Thyroid gland (tissue), 4 donors: ENCODE measurements at regions not wholly inside any gene's neighbourhood (a gene's known extent, or its start where the extent isn't known, plus 50 kb on each side); places are given as distances from the start of the nearest gene placed in this dataset.
"Not testable (repeated sequence)": the region's sequence is repeated elsewhere in the genome, so short reads cannot be mapped to it uniquely, and the experiment has no call there.

Experiments
- DNase-seq, 2 donors: peaks; one replicate each; pipeline ENCODE4 v3.0.0-alpha.2; 2019
- H3K27ac ChIP-seq, 3 donors: fragments of 200-600 bp; sonication (generic); 1 replicate in 2 of 3; 2 replicates in 1 of 3; pipeline ENCODE4 v1.5.1; 2016 to 2019; ENCODE audit warnings: mild to moderate bottlenecking in 1 of 3, moderate library complexity in 1 of 3
- H3K27me3 ChIP-seq: fragments of 200-600 bp; sonication (generic); one replicate; pipeline ENCODE4 v1.5.1; 2019
- H3K36me3 ChIP-seq, 2 donors: fragments of 200-600 bp; sonication (generic); one replicate each; pipeline ENCODE4 v1.5.1; 2016 to 2019
- H3K4me1 ChIP-seq, 2 donors: fragments of 200-600 bp; sonication (generic); one replicate each; pipeline ENCODE4 v1.5.1; 2017 to 2019
- H3K4me3 ChIP-seq, 3 donors: fragments of 200-600 bp; sonication (generic); replicated peaks in 1 of 3; 1 replicate in 2 of 3; 2 replicates in 1 of 3; pipeline ENCODE4 v1.5.1; 2016; ENCODE audit warnings: mild to moderate bottlenecking in 1 of 3
- H3K9me3 ChIP-seq: fragments of 200-600 bp; sonication (generic); one replicate; pipeline ENCODE4 v1.5.1; 2017
- CTCF ChIP-seq, 6 experiments: fragments of 200-600 bp in 3 of 6; fragments of 450-650 bp in 3 of 6; sonication (generic) in 3 of 6; IDR thresholded peaks; one replicate each; pipeline ENCODE4 v1.5.1; 2016 to 2019; ENCODE audit warnings: antibody characterized with exemption in 6 of 6, mild to moderate bottlenecking in 2 of 6, inconsistent platforms in 1 of 6, moderate library complexity in 1 of 6
- POLR2A ChIP-seq, 2 donors: fragments of 450-650 bp; IDR thresholded peaks; one replicate each; pipeline ENCODE4 v1.6.1; 2017; ENCODE audit warnings: antibody characterized with exemption in 2 of 2, mild to moderate bottlenecking in 2 of 2, moderate library complexity in 1 of 2
- WGBS, 2 donors: methylation state at CpG; one replicate each; pipeline ENCODE4 v1.1.5; 2017; 5-methylcytosine and 5-hydroxymethylcytosine counted together
- intact Hi-C: fragments of 100-400 bp; cut with DNase I; formaldehyde crosslinking; loops from one replicate; pipeline ENCODE4 v1.15.1; 2023

GRCh38 chr12:33222357-33222756 is 217.3 kb downstream of the SYT10 start:
- intact Hi-C loops: no loop called here
- DNase-seq: no peak
- H3K27me3 ChIP-seq: no peaks in the 10 kb centered on the region
- no peaks in the 10 kb centered on the region for H3K36me3 ChIP-seq
- H3K27ac ChIP-seq: no peak overlapping the region
- no peak overlapping the region for H3K4me3 ChIP-seq
- TF ChIP-seq CTCF (IDR thresholded peaks at IDR 0.05) (no peak), POLR2A (IDR thresholded peaks at IDR 0.05) (no peak)
- WGBS, 2 donors: 88 to 93% methylated on average over 4 of the region's 4 CpGs
- no peaks in the 10 kb centered on the region for H3K4me1 ChIP-seq
- no peaks in the 10 kb centered on the region for H3K9me3 ChIP-seq

GRCh38 chr12:33205981-33206380 is 233.6 kb downstream of the SYT10 start:
- no peaks in the 10 kb centered on the region for H3K27me3 ChIP-seq
- no peak for DNase-seq
- 59 to 69% methylated on average over 2 of the region's 2 CpGs for WGBS, 2 donors
- H3K27ac ChIP-seq: no peak overlapping the region
- H3K4me3 ChIP-seq: no peak overlapping the region
- intact Hi-C loops: no loop called here
- H3K4me1 ChIP-seq: no peaks in the 10 kb centered on the region
- no peaks in the 10 kb centered on the region for H3K36me3 ChIP-seq
- TF ChIP-seq POLR2A (IDR thresholded peaks at IDR 0.05) (no peak), CTCF (IDR thresholded peaks at IDR 0.05) (no peak)
- H3K9me3 ChIP-seq: no peaks in the 10 kb centered on the region

GRCh38 chr12:33194389-33194788 is 245.2 kb downstream of the SYT10 start:
- H3K27me3 ChIP-seq, DNase-seq, H3K4me1 ChIP-seq, intact Hi-C loops, H3K9me3 ChIP-seq, H3K27ac ChIP-seq, H3K36me3 ChIP-seq, H3K4me3 ChIP-seq: not testable (repeated sequence)

- Histone ChIP-seq H3K4me3 (no peak overlapping the region), H3K4me1 (no peaks in the 10 kb centered on the region), H3K36me3 (no peaks in the 10 kb centered on the region), H3K27me3 (no peaks in the 10 kb centered on the region), H3K9me3 (no peaks in the 10 kb centered on the region), H3K27ac (no peak overlapping the region)
- DNase-seq: no peak
- intact Hi-C loops: no loop called here
- WGBS, 2 donors: 88 to 89% methylated on average over 4 of the region's 4 CpGs
- TF ChIP-seq POLR2A (IDR thresholded peaks at IDR 0.05) (no peak), CTCF (IDR thresholded peaks at IDR 0.05) (no peak)
These were observed 247.4 kb downstream of the SYT10 start for GRCh38 chr12:33192226-33192625.

- no peak for TF ChIP-seq POLR2A (IDR thresholded peaks at IDR 0.05)
- TF ChIP-seq CTCF (IDR thresholded peaks at IDR 0.05): no peak
- H3K4me1 ChIP-seq: no peaks in the 10 kb centered on the region
- intact Hi-C loops: no loop called here
These were observed 252.2 kb downstream of the SYT10 start for GRCh38 chr12:33187409-33187808.

GRCh38 chr12:33184161-33184560 is 255.5 kb downstream of the SYT10 start:
- DNase-seq: no peak
- 44 to 47% methylated on average over 3 of the region's 3 CpGs for WGBS, 2 donors
- intact Hi-C loops: no loop called here
- no peak overlapping the region for H3K4me3 ChIP-seq
- TF ChIP-seq CTCF (IDR thresholded peaks at IDR 0.05) (no peak), POLR2A (IDR thresholded peaks at IDR 0.05) (no peak)
- H3K36me3 ChIP-seq: no peaks in the 10 kb centered on the region
- no peaks in the 10 kb centered on the region for H3K27me3 ChIP-seq
- no peak overlapping the region for H3K27ac ChIP-seq
- no peaks in the 10 kb centered on the region for H3K4me1 ChIP-seq
- no peaks in the 10 kb centered on the region for H3K9me3 ChIP-seq

More at GRCh38 chr12:33187409-33187808, 252.2 kb downstream of the SYT10 start:
- DNase-seq: no peak
- H3K4me3 ChIP-seq: no peak overlapping the region
- H3K9me3 ChIP-seq: no peaks in the 10 kb centered on the region
- no peaks in the 10 kb centered on the region for H3K36me3 ChIP-seq
- H3K27ac ChIP-seq: no peak overlapping the region
- no peaks in the 10 kb centered on the region for H3K27me3 ChIP-seq
